Mucosa of rectum (tissue), 2 donors: ENCODE measurements at regions not wholly inside any gene's neighbourhood (a gene's known extent, or its start where the extent isn't known, plus 50 kb on each side); places are given as distances from the start of the nearest gene placed in this dataset.

Experiments
- H3K27ac ChIP-seq, 2 donors: one replicate each; pipeline ENCODE4 v1.7.0; 2013; ENCODE audit warnings: inconsistent platforms in 2 of 2, low read depth in 2 of 2, low read length in 2 of 2
- H3K27me3 ChIP-seq, 2 donors: one replicate each; pipeline ENCODE4 v1.7.0; 2013; ENCODE audit warnings: low read length in 2 of 2; ENCODE audit not compliant: control insufficient read depth in 2 of 2, insufficient read depth in 2 of 2
- H3K36me3 ChIP-seq, 2 donors: one replicate each; pipeline ENCODE4 v1.7.0; 2013; ENCODE audit warnings: low read length in 2 of 2; ENCODE audit not compliant: control insufficient read depth in 2 of 2, insufficient read depth in 2 of 2
- H3K4me1 ChIP-seq, 2 donors: one replicate each; pipeline ENCODE4 v1.7.0; 2013; ENCODE audit warnings: low read length in 2 of 2, mild to moderate bottlenecking in 1 of 2; ENCODE audit not compliant: control insufficient read depth in 2 of 2, insufficient read depth in 2 of 2
- H3K4me3 ChIP-seq, 2 donors: one replicate each; pipeline ENCODE4 v1.7.0; 2013; ENCODE audit warnings: low read length in 2 of 2
- H3K9ac ChIP-seq, 2 donors: one replicate each; pipeline ENCODE4 v1.7.0; 2013; ENCODE audit warnings: low read length in 2 of 2, low read depth in 1 of 2, mild to moderate bottlenecking in 1 of 2
- H3K9me3 ChIP-seq, 2 donors: one replicate each; pipeline ENCODE4 v1.7.0; 2013; ENCODE audit warnings: low read length in 2 of 2; ENCODE audit not compliant: control insufficient read depth in 2 of 2
- donor health status: healthy.
- donor health status: Normal muscosa, but diverticular disease.

DNA sequence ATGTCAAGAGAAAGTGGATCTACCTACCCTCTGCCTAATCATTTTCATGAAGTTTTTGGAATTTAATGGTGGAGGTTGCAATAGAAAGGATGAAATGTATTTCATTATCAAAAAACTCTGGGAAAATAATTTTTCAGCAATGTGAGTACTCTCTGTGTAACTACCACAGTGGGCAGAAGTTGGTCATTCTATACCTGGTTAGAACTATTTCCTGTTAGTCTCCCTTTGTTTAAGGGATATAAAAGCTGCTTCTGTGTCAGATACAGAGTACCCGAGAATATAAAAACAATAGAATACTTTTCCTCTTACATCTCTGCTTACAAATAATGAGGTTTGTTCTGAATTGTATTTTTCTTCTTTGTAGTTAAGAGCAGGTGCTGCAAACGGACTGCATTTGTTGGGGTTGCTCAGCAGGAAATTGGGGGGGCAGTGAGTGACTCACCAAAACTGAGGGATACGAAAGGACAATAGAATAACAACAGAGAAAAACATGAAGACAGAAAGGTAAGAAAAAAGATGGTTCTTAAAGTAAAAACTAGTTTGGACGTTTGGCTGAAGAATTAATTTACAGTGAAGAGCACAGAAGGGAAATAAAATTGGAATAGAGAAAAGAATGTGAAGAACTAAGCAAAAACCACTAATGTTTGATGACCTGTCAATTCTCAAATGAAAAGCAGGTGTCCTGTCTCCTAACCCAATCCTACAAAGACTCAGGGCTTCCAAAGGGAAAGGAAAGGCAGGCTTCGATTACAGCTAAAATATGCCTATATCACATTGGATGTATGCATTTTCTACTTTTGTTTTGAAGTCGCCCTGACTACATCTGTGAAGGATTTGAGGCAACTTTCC is 703.1 kb downstream of the RFPL4B start:
- no peak overlapping the region for H3K27ac ChIP-seq

GRCh38 chr6:113050979-113051378 is 703.8 kb downstream of the RFPL4B start:
- Histone ChIP-seq H3K27ac (no peak overlapping the region), H3K4me1 (no peaks in the 10 kb centered on the region), H3K36me3 (no peaks in the 10 kb centered on the region), H3K9me3 (no peaks in the 10 kb centered on the region), H3K9ac (no peak overlapping the region), H3K27me3 (no peaks in the 10 kb centered on the region), H3K4me3 (no peak overlapping the region)

More for the DNA sequence above, 703.1 kb downstream of the RFPL4B start:
- Histone ChIP-seq H3K36me3 (no peaks in the 10 kb centered on the region), H3K9me3 (no peaks in the 10 kb centered on the region), H3K9ac (no peak overlapping the region), H3K4me1 (no peaks in the 10 kb centered on the region), H3K27me3 (no peaks in the 10 kb centered on the region), H3K4me3 (no peak overlapping the region)

DNA sequence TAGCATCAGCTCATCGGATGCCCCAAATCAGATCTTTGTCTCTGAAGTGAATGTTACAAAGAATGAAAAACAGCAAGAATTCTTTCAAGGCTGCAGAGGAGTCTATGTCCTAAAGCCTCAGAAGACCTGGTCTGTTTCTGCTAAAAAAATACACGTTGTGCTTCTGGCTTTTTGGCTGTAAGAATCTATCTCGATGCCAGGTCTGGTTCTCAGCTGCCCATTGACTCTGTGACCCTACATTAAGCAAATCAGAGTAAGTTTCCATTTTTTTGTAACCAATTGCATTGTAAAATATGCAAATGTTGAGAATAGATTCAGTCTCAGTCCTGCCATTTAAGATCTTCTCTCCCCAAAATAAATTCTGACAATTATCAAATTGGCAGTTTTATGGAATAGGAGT is 705.4 kb downstream of the RFPL4B start:
- Histone ChIP-seq H3K27ac (no peak overlapping the region), H3K4me3 (no peak overlapping the region), H3K4me1 (no peaks in the 10 kb centered on the region), H3K27me3 (no peaks in the 10 kb centered on the region), H3K9ac (no peak overlapping the region), H3K36me3 (no peaks in the 10 kb centered on the region), H3K9me3 (no peaks in the 10 kb centered on the region)

DNA sequence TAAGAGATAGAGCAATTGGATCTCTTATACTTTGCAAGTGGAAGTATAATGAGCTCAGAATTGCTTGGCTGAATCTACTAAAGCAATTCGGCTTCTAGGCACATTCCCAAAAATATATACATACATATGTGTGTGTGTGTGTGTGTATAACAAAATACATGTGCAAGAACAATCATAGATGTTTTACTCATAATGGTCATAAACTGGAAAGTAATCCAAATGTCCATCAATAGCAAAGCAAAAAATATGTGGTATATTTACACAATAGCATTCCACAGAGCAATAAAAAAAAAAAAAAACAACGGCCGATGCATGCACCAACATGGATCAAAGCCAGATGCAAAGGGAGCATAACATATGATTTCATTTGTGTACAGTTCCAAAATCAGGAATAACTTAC is 707.9 kb downstream of the RFPL4B start:
- H3K27ac ChIP-seq: no peak overlapping the region
- H3K9ac ChIP-seq: no peak overlapping the region
- no peak overlapping the region for H3K4me3 ChIP-seq
- no peaks in the 10 kb centered on the region for H3K27me3 ChIP-seq
- H3K4me1 ChIP-seq: no peaks in the 10 kb centered on the region
- no peaks in the 10 kb centered on the region for H3K36me3 ChIP-seq
- no peaks in the 10 kb centered on the region for H3K9me3 ChIP-seq

DNA sequence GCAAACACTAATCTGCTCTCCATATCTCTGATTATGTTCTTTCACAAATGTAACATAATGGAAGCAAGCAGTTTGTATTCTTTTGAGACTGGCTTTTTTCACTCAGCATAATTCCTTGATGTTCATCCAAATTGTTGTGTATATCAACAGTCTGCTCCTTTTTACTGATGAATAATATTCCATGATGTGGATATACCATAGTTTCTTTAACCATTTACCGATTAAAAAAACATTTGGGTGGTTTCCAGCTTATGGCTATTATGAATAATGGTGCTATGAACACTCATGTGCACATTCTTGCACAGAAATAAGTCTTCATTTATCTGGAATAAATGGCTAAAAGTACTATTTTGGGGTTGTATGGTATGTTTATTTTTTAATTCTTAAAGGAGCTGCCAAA is 708.9 kb downstream of the RFPL4B start:
- Histone ChIP-seq H3K27ac (no peak overlapping the region), H3K36me3 (no peaks in the 10 kb centered on the region), H3K4me1 (no peaks in the 10 kb centered on the region), H3K4me3 (no peak overlapping the region), H3K9ac (no peak overlapping the region), H3K27me3 (no peaks in the 10 kb centered on the region), H3K9me3 (no peaks in the 10 kb centered on the region)

- Histone ChIP-seq H3K27me3 (no peaks in the 10 kb centered on the region), H3K36me3 (no peaks in the 10 kb centered on the region), H3K27ac (no peak overlapping the region), H3K4me1 (no peaks in the 10 kb centered on the region), H3K4me3 (no peak overlapping the region), H3K9me3 (no peaks in the 10 kb centered on the region), H3K9ac (no peak overlapping the region)
Observed at GRCh38 chr6:113057567-113058053, 710.5 kb downstream of the RFPL4B start.

DNA sequence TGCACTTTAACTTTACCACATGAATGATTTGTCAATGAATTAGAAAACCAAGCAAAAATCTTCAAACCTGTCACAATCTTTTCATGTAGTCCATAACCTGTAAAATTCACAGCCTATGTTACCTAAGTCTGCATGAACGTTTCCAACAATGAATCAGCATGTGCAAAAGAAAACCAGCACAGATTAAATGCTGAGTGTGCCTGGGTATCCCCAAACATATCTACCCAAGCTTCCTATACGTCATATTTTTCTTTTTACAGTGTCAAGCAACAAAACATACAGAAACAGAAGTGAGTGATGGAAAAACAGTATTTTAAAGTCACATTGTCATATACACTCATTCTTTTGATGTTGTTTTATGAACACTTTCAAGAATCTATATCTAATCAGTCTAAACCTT is 713.5 kb downstream of the RFPL4B start:
- Histone ChIP-seq H3K4me1 (no peaks in the 10 kb centered on the region), H3K27ac (no peak overlapping the region), H3K4me3 (no peak overlapping the region), H3K9ac (no peak overlapping the region), H3K27me3 (no peaks in the 10 kb centered on the region), H3K9me3 (no peaks in the 10 kb centered on the region), H3K36me3 (no peaks in the 10 kb centered on the region)

GRCh38 chr6:113065611-113066010 is 718.5 kb downstream of the RFPL4B start:
- no peaks in the 10 kb centered on the region for H3K27me3 ChIP-seq
- no peaks in the 10 kb centered on the region for H3K9me3 ChIP-seq
- H3K27ac ChIP-seq: no peak overlapping the region
- H3K4me3 ChIP-seq: no peak overlapping the region
- no peaks in the 10 kb centered on the region for H3K4me1 ChIP-seq
- no peaks in the 10 kb centered on the region for H3K36me3 ChIP-seq
- no peak overlapping the region for H3K9ac ChIP-seq

GRCh38 chr6:113067612-113068275 is 720.6 kb downstream of the RFPL4B start:
- Histone ChIP-seq H3K9me3 (no peaks in the 10 kb centered on the region), H3K9ac (no peak overlapping the region), H3K4me1 (no peaks in the 10 kb centered on the region), H3K27ac (no peak overlapping the region), H3K36me3 (no peaks in the 10 kb centered on the region), H3K4me3 (no peak overlapping the region), H3K27me3 (no peaks in the 10 kb centered on the region)

DNA sequence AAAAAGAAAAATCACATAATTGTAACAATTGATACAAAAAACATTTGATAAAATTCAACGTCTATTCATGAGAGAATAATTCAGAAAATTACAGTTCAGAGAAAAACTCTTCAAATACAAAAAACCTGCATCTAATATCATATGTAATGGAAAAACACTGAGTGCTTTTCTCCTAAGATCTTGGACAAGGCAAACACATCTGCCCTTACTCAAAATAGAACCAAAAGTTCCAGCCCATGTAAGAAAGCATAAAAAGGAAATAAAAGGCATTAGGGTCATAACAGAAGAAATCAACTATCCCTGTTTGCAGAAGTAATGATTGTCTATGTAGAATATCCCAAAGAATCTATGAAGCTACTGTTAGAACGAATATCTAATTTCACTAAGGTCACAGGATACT is 721.4 kb downstream of the RFPL4B start:
- Histone ChIP-seq H3K4me3 (no peak overlapping the region), H3K9me3 (no peaks in the 10 kb centered on the region), H3K36me3 (no peaks in the 10 kb centered on the region), H3K4me1 (no peaks in the 10 kb centered on the region), H3K27me3 (no peaks in the 10 kb centered on the region), H3K27ac (no peak overlapping the region), H3K9ac (no peak overlapping the region)
